DOHH2 (cell line): ENCODE measurements at regions not wholly inside any gene's neighbourhood (a gene's known extent, or its start where the extent isn't known, plus 50 kb on each side); places are given as distances from the start of the nearest gene placed in this dataset.

Experiments used
- CTCF ChIP-seq: fragments of 200-600 bp; sonication (generic); IDR thresholded peaks from one replicate; pipeline ENCODE4 v1.5.1; 2014; ENCODE audit warnings: antibody characterized with exemption, mild to moderate bottlenecking, low read depth, low read length; ENCODE audit not compliant: poor library complexity, severe bottlenecking
- EZH2phosphoT487 ChIP-seq: fragments of 200-600 bp; sonication (generic); IDR thresholded peaks from 2 replicates; pipeline ENCODE4 v1.6.1; 2017; ENCODE audit warnings: borderline replicate concordance, mild to moderate bottlenecking, antibody characterized with exemption, low read length, moderate library complexity, mixed read lengths

GRCh38 chr1:55741516-55741915 is 526.4 kb upstream of the USP24 start:
- TF ChIP-seq CTCF (no peak), EZH2phosphoT487 (no peak)
